ENCODE measurements at regions not wholly inside any gene's neighbourhood (a gene's known extent, or its start where the extent isn't known, plus 50 kb on each side); places are given as distances from the start of the nearest gene placed in this dataset.

DNA sequence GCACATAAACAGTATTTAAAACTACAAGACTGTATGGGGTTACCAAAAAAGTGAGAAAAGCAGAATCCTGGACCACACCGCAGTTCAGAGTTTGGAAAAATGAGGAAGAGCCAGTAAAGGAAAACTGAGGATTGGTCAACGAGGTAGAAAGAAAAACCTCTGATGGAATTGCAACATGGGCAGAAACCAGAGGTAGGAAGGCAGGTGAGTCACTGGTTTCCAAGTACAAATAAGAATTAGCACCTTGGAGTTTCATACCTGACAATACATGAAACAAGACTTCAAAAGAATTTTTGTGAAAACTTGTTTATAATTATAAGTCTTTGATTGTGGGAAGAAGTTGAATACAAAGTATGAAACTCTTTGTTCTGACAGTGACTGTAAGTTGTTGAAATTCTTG, 533.7 kb upstream of the DAB1 start:
- TF ChIP-seq, protein P1, sequence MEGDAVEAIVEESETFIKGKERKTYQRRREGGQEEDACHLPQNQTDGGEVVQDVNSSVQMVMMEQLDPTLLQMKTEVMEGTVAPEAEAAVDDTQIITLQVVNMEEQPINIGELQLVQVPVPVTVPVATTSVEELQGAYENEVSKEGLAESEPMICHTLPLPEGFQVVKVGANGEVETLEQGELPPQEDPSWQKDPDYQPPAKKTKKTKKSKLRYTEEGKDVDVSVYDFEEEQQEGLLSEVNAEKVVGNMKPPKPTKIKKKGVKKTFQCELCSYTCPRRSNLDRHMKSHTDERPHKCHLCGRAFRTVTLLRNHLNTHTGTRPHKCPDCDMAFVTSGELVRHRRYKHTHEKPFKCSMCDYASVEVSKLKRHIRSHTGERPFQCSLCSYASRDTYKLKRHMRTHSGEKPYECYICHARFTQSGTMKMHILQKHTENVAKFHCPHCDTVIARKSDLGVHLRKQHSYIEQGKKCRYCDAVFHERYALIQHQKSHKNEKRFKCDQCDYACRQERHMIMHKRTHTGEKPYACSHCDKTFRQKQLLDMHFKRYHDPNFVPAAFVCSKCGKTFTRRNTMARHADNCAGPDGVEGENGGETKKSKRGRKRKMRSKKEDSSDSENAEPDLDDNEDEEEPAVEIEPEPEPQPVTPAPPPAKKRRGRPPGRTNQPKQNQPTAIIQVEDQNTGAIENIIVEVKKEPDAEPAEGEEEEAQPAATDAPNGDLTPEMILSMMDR (IDR thresholded peaks at IDR 0.05; ENCODE audit: insufficient read depth, low read length, poor library complexity, severe bottlenecking): no peak
- no peak for TF ChIP-seq EZH2phosphoT487 (conservative IDR thresholded peaks at IDR 0.05; ENCODE audit: low read length)
